ENCODE measurements at regions not wholly inside any gene's neighbourhood (a gene's known extent, or its start where the extent isn't known, plus 50 kb on each side); places are given as distances from the start of the nearest gene placed in this dataset.
A peak's percentile ranks its signal among the peaks of the same experiment; 100 is the strongest.

DNA sequence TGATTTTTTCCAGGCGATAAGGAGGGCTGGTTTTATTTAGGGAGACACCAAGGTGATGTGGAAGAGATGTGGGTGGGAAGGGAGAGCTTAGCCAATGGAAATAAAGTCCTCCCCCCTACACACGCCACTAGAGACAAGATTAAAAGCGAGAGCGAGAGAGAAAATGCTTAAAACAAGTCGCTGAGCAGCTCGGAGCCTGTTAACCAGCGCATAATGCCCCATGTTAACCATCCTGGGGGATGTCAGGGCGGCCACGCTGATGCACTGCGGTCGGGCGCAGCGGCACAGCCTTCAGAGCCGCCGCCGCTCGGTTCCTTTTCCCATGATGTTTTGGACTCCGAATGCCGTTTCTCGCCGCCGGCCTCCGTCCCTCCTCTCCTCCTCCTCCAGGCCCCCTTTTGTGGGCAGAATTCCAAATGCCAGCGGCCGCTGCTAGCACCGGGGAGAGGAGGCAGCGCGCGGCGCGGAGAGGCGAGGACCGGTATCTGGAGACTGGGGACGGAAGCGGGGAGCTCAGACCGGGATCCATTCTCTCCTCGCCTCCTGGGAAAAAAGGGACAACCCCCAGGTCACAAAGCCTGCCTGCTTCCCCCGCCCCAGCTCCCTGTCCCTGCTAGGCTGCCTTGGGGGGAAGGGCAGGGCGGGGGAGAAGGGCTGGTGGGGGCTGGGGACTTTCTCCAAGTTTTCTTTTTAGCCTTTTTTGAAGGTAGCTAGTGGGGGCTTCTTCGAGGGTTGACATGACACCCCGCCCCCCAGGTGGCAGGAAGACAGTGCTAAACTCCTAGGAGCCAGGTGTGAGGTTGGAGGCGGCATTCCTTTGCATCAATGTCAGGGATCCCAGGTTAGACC is 98.1 kb upstream of the CCL2 start:
- DNase-seq (ENCODE audit: low read depth), result no peak
- TF ChIP-seq, protein P1, sequence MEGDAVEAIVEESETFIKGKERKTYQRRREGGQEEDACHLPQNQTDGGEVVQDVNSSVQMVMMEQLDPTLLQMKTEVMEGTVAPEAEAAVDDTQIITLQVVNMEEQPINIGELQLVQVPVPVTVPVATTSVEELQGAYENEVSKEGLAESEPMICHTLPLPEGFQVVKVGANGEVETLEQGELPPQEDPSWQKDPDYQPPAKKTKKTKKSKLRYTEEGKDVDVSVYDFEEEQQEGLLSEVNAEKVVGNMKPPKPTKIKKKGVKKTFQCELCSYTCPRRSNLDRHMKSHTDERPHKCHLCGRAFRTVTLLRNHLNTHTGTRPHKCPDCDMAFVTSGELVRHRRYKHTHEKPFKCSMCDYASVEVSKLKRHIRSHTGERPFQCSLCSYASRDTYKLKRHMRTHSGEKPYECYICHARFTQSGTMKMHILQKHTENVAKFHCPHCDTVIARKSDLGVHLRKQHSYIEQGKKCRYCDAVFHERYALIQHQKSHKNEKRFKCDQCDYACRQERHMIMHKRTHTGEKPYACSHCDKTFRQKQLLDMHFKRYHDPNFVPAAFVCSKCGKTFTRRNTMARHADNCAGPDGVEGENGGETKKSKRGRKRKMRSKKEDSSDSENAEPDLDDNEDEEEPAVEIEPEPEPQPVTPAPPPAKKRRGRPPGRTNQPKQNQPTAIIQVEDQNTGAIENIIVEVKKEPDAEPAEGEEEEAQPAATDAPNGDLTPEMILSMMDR (IDR thresholded peaks at IDR 0.05; ENCODE audit: insufficient read depth, low read depth, low read length, missing control alignments), result no peak
- no peak overlapping the region for H3K4me3 ChIP-seq (ENCODE audit: low read depth, low read length)

DNA sequence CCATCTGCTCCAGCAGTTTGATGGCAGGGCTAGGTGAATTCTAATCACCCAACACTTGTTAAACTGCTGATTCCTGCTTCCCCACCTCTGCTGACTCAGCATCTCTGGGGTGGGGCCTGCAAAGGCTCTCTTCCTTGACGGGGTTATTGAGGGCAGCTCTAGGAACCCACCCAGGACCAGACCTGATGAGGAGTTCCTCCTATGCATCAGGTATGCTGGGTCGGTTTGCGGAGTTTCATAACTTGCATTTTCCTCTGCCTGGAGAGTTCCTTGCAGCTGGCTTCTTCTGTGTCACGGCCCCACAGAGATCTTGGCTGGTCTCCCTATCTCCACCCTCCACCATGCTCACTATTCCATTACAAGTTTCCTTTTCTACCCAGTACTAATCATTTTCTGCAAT is 93.4 kb upstream of the CCL2 start:
- DNase-seq (ENCODE audit: low read depth), result no peak
- no peak overlapping the region for H3K4me3 ChIP-seq (ENCODE audit: low read depth, low read length)
- TF ChIP-seq, protein P1 (IDR thresholded peaks at IDR 0.05; ENCODE audit: insufficient read depth, low read depth, low read length, missing control alignments), result no peak

DNA sequence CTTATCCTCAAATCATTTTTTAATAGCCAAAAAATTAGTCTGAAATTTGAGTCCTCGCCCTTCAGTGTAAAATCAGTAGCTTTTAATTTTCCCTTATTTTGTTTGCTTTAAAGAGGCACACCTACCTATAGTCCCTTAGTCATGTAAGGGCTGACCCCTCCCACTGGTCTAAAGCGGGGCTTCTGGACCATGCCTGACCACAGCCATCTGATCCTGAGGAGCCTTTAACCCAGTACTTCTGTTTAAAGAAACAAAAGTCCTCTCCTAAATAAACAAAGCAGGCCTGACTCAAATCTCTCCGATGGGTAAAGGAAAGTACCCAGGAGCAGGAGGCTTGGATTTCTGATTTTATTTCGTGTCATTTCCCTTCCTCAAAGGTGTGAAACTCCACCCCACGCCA is 92.0 kb upstream of the CCL2 start:
- no peak for DNase-seq (ENCODE audit: low read depth)
- H3K4me3 ChIP-seq (ENCODE audit: low read depth, low read length), result no peak overlapping the region
- TF ChIP-seq, protein P1 (IDR thresholded peaks at IDR 0.05; ENCODE audit: insufficient read depth, low read depth, low read length, missing control alignments), result no peak

DNA sequence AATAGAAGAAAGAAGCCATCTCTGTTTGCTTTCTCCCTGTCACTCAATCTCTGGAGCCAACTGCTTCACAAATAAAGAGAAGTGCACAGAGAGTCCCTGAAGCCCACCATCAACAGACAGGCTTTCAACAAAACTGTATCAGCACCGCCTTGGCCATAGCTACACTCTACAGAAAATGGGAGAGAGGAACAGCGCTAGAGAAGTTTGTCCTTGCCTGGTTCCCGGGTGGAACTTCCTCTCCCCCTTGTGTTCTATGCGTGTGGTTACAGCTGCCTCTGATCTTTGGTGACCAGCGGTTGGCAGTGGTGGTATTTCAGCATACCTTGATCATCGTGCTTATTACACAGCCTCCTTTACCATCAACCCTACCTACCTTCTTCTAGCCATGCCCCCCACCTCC is 91.4 kb upstream of the CCL2 start:
- TF ChIP-seq, protein P1 (IDR thresholded peaks at IDR 0.05; ENCODE audit: insufficient read depth, low read depth, low read length, missing control alignments), result peak; percentile 30
- no peak overlapping the region for H3K4me3 ChIP-seq (ENCODE audit: low read depth, low read length)
- DNase-seq (ENCODE audit: low read depth), result peak; percentile 10

DNA sequence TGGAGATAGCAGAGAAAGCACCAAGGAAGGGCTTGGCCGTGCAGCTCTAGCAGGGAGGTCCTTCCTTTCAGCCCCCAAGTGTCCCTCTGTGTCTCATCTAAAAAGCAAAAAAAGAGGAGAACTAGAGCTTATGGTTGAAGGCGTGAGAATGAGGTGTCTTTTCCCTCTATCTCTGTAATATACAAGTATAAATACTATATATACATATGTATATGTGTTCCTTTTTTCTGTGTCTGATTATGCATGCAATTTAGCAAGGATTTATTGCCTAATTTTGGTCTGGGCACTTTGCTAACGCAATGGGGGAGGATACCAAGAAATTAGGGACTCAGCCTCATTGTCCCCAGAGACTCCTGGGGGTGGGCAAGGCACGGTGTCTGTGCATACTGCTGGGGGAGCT is 90.2 kb upstream of the CCL2 start:
- no peak overlapping the region for H3K4me3 ChIP-seq (ENCODE audit: low read depth, low read length)
- no peak for DNase-seq (ENCODE audit: low read depth)
- TF ChIP-seq, protein P1 (IDR thresholded peaks at IDR 0.05; ENCODE audit: insufficient read depth, low read depth, low read length, missing control alignments), result no peak

DNA sequence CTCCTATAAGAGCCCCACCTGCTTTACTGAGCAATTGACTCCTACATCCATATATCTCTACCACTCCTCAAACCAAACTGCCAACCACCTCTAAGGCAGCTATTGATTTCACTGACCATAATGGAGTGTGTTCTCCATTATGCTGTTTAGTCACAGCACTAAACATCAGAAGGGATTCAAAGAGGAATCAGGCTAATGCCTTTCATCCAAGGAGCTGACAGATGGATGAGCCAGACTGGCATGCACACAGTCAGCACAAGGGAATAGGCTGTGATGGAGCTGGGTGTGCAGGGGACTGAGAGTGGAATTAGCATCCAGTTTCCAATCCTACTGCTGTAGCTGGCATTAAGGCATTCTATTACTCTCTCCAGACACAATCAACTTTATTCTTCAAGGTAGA is 88.7 kb upstream of the CCL2 start:
- H3K4me3 ChIP-seq (ENCODE audit: low read depth, low read length), result no peak overlapping the region
- TF ChIP-seq, protein P1 (IDR thresholded peaks at IDR 0.05; ENCODE audit: insufficient read depth, low read depth, low read length, missing control alignments), result no peak
- DNase-seq (ENCODE audit: low read depth), result no peak

DNA sequence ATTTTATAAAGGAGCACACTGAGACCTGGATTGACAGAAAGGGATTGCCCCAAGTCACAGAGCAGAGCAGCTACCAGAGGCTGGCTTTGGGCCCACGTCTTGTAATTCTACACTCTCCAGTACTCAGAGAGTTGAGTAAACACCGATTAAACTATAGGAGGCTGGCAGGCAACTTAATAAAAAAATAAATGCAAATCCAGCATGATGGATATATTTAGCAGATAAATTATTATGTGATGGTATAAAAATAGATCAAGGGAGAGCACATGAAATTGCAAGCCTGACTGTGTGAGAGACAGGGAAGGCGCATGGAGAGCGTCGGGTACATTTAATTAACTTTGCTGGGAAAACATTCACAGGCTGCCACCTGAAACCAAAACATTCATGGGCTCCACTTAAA is 87.7 kb upstream of the CCL2 start:
- TF ChIP-seq, protein P1 (IDR thresholded peaks at IDR 0.05; ENCODE audit: insufficient read depth, low read depth, low read length, missing control alignments), result no peak
- no peak for DNase-seq (ENCODE audit: low read depth)
- H3K4me3 ChIP-seq (ENCODE audit: low read depth, low read length), result no peak overlapping the region

Data from GM12865 (cell line).